Naive thymus-derived CD8-positive, alpha-beta T cell (primary cell): ENCODE measurements at regions not wholly inside any gene's neighbourhood (a gene's known extent, or its start where the extent isn't known, plus 50 kb on each side); places are given as distances from the start of the nearest gene placed in this dataset.

Source experiments
- ATAC-seq, 2 donors: fragments of 150-1000 bp; cut with Tn5 transposase in 1 of 2; sonication (Bioruptor Pico), chemical (Tn5 transposase) in 1 of 2; 1 replicate in 1 of 2; 2 replicates in 1 of 2; pipeline ENCODE4 v1.10.0; 2021; ENCODE audit warnings: mild to moderate bottlenecking in 2 of 2, moderate library complexity in 2 of 2
- POLR2A ChIA-PET: fragments of 350-600 bp; sonication (Branson Sonifier 250); formaldehyde crosslinking; loops from one replicate; lab custom pipeline; 2021; ENCODE audit warnings: antibody characterized with exemption; lab: Charles Lee
- DNase-seq, 10 donors: peaks; one replicate each; pipeline versions ENCODE4 v3.0.0 to v3.0.0-alpha.2; 2020 to 2022
- H3K27ac Mint-ChIP-seq, 10 donors: one replicate each; pipeline ENCODE4 v1.8.0; 2020 to 2022; ENCODE audit warnings: mild to moderate bottlenecking in 10 of 10, mixed read lengths in 10 of 10, moderate library complexity in 4 of 10, inconsistent platforms in 1 of 10
- H3K27me3 Mint-ChIP-seq, 5 donors: one replicate each; pipeline ENCODE4 v1.8.0; 2021 to 2022; ENCODE audit warnings: mixed read lengths in 5 of 5
- H3K36me3 Mint-ChIP-seq, 3 donors: one replicate each; pipeline ENCODE4 v1.8.0; 2020 to 2022; ENCODE audit warnings: mixed read lengths in 3 of 3, mild to moderate bottlenecking in 2 of 3, inconsistent platforms in 1 of 3
- H3K4me1 Mint-ChIP-seq, 4 donors: one replicate each; pipeline ENCODE4 v1.8.0; 2021 to 2022; ENCODE audit warnings: mixed read lengths in 4 of 4
- H3K4me3 Mint-ChIP-seq, 10 donors: one replicate each; pipeline ENCODE4 v1.8.0; 2020 to 2022; ENCODE audit warnings: mild to moderate bottlenecking in 10 of 10, mixed read lengths in 10 of 10, moderate library complexity in 6 of 10, inconsistent platforms in 1 of 10
- H3K9me3 Mint-ChIP-seq, 9 donors: one replicate each; pipeline ENCODE4 v1.8.0; 2020 to 2022; ENCODE audit warnings: mixed read lengths in 9 of 9, mild to moderate bottlenecking in 3 of 9, inconsistent platforms in 1 of 9, moderate library complexity in 1 of 9

DNA sequence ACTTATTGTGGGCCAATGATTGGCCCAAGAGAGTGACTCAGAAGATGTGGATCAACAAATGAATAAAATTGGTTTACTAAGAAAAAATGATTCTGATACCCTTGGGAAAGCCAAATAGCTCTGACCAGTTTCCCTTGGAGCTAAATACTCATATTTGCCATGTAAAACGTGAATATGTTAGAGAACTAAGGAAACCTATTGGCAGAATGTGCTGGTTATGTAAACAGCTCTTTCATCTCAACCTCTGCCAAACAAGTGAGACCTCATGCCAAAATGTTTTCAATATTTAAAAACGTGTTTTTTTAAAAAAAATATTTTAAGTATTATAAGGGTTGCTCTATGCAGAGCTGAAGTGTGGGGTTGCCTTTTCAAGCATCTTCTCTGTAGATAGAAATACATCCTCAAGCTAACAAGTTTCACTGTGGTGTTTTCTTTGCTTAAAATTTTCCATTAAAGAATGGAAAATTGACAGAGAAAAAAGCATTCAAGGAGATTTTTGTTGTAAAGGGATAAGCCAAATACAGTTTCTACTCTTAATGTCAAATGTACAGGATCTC lies 186.9 kb upstream of the TUT7 start:
- no peak for DNase-seq
- no peaks in the 10 kb centered on the region for H3K4me1 Mint-ChIP-seq
- H3K27ac Mint-ChIP-seq, result no peak overlapping the region
- ATAC-seq, result no peak
- POLR2A ChIA-PET, result no interaction called here
- H3K36me3 Mint-ChIP-seq, result no peaks in the 10 kb centered on the region
- H3K4me3 Mint-ChIP-seq, result no peak overlapping the region
- H3K9me3 Mint-ChIP-seq, result peaks cover 0 to 7% (median 0%) of the 10 kb centered on the region in 9 donors
- H3K27me3 Mint-ChIP-seq, result peaks cover 0 to 10% (median 0%) of the 10 kb centered on the region in 5 donors

DNA sequence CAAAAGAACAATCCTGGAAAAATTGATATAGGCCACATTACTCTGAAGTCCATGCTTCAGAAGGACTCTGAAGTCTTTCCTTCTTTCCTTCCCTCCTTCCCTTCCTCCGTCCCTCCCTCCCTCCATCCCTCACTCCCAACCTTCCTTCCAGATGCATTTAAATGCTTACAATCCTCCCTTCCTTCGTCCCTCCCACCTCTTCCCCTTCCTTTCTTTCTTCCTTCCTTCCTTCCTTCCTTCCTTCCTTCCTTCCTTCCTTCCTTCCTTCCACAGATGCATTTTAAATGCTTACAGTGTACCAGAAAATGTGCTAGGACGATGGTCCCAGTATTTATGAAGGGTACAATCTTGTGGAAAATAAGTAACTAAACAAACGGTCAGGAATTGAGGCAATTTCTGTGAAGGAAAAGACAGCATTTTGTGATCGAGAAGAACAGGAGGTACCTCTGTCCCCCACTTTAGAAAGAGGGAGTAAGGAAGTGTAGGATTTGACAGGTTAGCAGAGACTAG lies 181.3 kb upstream of the TUT7 start:
- no peak for ATAC-seq
- POLR2A ChIA-PET, result no interaction called here
- Mint-ChIP-seq H3K9me3 (peaks cover 0 to 7% (median 0%) of the 10 kb centered on the region in 9 donors), H3K27me3 (peaks cover 3 to 21% (median 5%) of the 10 kb centered on the region in 5 donors), H3K36me3 (no peaks in the 10 kb centered on the region), H3K4me1 (no peaks in the 10 kb centered on the region), H3K4me3 (no peak overlapping the region), H3K27ac (no peak overlapping the region)
- no peak for DNase-seq

DNA sequence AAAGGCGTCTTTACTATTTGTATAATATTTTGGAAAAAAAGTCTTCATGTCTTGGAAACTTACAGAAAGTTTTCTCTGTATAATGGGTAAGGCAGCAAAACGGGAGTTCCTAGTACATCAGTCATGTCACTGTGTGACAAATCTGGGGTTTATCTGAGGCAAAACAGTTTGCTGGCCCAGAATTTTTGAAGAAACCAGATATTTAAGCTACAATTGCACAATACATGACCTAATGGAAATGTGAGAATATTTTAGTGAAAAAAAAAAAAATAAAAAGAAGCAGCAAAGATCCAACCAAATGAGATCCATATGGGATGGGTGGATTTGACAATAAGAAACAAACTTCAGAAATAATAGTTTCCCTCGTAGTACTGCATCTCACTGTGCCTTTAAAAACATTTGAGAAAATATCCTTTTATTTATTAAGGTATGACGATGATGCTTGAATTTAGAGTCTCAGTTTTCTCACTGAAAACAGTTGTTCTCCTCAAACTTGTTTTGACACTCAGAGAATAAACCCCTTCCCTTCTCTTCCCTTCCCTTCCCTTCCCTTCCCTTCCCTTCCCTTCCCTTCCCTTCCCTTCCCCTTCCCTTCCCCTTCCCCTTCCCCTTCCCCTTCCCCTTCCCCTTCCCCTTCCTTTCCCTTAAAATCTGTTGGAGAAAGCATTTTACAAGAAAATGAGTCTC lies 180.5 kb upstream of the TUT7 start:
- POLR2A ChIA-PET, result no interaction called here
- ATAC-seq (no peak), DNase-seq (no peak)
- Mint-ChIP-seq H3K27ac (no peak overlapping the region), H3K4me3 (no peak overlapping the region), H3K9me3 (peaks cover 0 to 7% (median 0%) of the 10 kb centered on the region in 9 donors), H3K36me3 (no peaks in the 10 kb centered on the region), H3K27me3 (peaks cover 3 to 16% (median 5%) of the 10 kb centered on the region in 5 donors), H3K4me1 (no peaks in the 10 kb centered on the region)

DNA sequence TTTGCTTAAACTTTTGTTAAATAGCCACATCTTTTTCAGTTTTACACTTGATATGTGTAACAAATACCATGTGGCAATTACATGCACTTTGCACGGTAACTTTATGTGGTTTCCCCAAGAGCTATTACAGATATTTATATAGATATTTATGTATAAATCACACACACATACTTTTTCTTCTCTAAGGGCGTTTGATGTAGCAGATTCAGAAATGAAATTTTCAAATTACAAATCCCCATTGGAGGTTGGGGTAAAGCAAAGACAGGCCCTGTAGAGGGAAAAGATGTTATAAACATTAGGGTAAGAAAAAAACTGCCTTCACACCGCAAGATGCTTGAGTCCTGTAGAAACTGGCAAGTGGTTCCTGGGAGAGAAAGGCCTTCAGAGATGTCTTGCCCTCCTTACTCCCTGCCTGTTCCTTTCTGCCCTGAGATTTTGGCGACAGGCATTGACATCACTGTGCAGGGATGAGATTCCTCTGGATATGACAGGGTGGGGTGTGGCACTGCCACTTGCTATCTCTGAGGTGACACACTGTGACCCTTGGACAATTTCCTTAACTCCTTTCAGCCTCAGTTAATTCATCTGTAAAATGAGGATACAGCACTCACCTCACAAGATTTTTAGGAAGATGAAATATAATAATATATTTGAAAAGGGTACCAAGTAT lies 177.9 kb upstream of the TUT7 start:
- Mint-ChIP-seq H3K27me3 (peaks cover 7 to 39% (median 9%) of the 10 kb centered on the region in 5 donors), H3K4me3 (no peak overlapping the region), H3K27ac (no peak overlapping the region), H3K4me1 (no peaks in the 10 kb centered on the region), H3K36me3 (no peaks in the 10 kb centered on the region), H3K9me3 (peaks cover 0 to 7% (median 0%) of the 10 kb centered on the region in 9 donors)
- DNase-seq, result no peak
- POLR2A ChIA-PET, result no interaction called here
- no peak for ATAC-seq

DNA sequence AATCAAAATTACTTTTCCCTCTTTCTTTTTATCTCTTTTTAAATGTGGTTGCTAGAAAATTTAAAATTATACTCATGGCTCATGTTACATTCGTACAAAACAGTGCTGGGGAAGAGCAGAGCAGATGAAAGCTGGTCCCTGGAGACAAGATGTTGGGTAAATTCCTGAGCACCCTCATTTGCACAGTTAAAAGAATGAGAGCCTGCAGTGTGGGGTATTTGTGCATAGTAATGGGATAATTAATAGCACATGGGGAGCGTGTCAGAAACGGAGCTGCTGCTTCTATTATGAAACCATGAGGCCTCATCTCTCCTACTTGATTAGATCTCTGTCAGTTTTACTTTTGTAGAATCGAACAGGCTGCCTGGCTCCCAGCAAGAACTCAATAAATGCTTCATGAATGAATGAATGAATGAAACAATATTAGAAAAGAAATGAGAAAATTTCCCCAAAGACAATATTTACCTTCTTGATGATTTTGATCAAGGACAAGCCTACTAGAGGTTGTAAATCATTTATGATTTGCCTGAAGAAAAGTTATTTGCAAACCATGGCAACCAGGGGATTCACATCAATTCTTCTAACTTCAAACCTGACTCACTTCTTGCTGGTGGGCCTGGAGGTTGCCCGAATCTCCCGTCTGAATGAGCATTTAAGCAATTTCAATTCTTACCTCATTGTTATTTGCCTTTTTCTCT lies 177.2 kb upstream of the TUT7 start:
- H3K36me3 Mint-ChIP-seq, result no peaks in the 10 kb centered on the region
- no peak for ATAC-seq

DNA sequence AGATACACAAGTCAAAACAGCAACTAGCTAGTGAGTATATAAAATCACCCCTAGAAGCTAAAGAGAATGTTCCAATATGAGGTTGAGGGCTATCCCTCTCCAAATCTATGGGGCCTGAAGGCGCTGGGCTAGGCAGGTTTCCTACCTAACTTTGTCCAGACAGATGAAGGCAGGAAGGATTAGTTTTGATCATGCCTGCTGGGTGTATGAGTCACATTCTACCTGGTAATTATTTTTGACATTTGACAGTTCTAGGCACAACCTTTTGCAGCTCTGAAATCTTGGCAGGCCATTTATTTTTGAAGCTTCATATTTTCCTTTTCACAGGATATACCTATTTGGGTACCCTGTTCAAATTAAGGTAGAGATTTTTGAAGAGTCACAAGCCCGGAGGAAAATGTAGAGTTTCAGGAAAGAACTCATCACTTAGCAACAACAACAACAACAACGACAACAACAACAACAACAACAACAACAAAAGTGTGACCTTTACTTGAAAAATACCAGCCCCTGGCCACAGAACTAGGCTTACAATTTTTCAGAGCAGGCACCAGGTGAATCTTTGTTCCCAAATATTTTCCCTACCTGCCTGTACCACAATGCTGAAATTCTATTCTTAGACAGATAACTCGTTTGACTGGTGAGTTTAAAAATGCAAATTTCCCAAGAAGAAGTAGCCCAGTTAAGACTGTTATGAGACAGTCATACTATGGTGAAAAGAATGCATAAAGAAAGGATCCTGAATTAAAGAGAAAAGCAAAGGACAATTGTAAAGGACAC lies 175.5 kb upstream of the TUT7 start:
- H3K9me3 Mint-ChIP-seq, result no peaks in the 10 kb centered on the region
- peaks cover 8 to 53% (median 9%) of the 10 kb centered on the region in 5 donors for H3K27me3 Mint-ChIP-seq
- no peak for DNase-seq
- POLR2A ChIA-PET, result no interaction called here
- no peaks in the 10 kb centered on the region for H3K4me1 Mint-ChIP-seq
- H3K4me3 Mint-ChIP-seq, result no peak overlapping the region
- no peak overlapping the region for H3K27ac Mint-ChIP-seq
- no peak for ATAC-seq
- no peaks in the 10 kb centered on the region for H3K36me3 Mint-ChIP-seq

More for the DNA sequence above, 177.2 kb upstream of the TUT7 start:
- H3K27me3 Mint-ChIP-seq, result peaks cover 8 to 45% (median 9%) of the 10 kb centered on the region in 5 donors
- POLR2A ChIA-PET, result no interaction called here
- H3K9me3 Mint-ChIP-seq, result peaks cover 0 to 3% (median 0%) of the 10 kb centered on the region in 9 donors
- no peak for DNase-seq
- no peaks in the 10 kb centered on the region for H3K4me1 Mint-ChIP-seq
- no peak overlapping the region for H3K27ac Mint-ChIP-seq
- no peak overlapping the region for H3K4me3 Mint-ChIP-seq

DNA sequence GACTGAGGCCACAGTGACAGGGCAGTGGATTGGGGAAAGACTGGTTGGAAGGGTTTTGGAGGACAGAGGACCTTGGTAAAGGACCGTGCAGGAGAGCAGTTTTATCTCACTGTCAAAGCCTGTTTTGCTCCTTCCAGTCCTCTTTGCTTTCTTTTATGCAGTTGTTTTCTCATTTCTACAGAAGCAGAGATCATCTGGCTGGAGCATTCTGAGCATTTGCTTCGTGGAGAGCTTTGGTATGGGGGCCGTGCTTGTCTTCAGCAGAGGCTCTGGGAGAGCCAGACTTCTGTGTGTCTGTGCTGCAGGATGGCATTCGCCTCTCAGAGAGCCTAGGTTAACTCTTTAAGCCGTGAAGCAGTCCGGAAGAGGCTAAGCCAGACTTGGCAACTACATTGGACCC lies 171.8 kb upstream of the TUT7 start:
- Mint-ChIP-seq H3K4me3 (no peak overlapping the region), H3K9me3 (no peaks in the 10 kb centered on the region), H3K4me1 (no peaks in the 10 kb centered on the region), H3K27ac (no peak overlapping the region), H3K36me3 (no peaks in the 10 kb centered on the region), H3K27me3 (peaks cover 5 to 44% (median 7%) of the 10 kb centered on the region in 5 donors)
- DNase-seq (no peak), ATAC-seq (no peak)
- POLR2A ChIA-PET, result no interaction called here

DNA sequence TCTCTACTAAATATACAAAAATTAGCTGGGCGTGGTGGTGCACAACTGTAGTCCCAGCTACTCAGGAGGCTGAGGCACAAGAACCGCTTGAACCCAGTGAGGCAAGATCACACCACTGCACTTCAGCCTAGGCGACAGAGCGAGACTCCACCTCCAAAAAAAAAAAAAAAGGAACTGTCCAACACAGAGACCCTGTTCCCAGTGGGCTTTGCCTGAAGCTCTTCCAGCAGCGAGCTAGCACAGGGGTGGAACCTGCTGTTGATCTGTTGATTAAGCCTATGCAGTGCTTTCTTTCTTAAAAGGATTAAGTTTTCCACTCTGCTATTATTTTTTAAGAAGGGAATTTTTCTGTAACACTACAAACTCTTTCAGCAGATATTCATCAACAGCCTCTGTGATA lies 171.0 kb upstream of the TUT7 start:
- no peak for DNase-seq
- no peak for ATAC-seq
- Mint-ChIP-seq H3K27me3 (peaks cover 5 to 44% (median 7%) of the 10 kb centered on the region in 5 donors), H3K4me1 (no peaks in the 10 kb centered on the region), H3K27ac (no peak overlapping the region), H3K36me3 (no peaks in the 10 kb centered on the region), H3K9me3 (no peaks in the 10 kb centered on the region), H3K4me3 (no peak overlapping the region)
- POLR2A ChIA-PET, result no interaction called here

DNA sequence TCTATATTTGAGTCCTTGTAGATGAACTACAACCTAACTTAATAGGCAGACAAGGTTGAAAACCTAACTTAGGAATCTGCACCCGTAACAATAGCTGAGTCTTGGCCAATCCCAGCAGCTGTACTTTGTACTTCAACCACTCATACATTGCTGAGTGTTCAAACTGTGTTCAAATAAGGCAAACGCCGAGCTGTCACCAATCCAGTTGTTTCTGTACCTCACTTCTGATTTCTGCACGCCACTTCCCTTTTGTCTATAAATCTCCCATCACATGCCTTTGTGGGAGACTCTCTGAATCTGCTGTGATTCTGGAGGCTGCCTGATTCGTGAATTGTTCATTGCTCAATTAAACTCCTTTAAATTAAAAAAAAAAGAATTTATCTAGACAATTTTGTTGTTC lies 167.8 kb upstream of the TUT7 start:
- POLR2A ChIA-PET, result no interaction called here
- Mint-ChIP-seq H3K9me3 (no peaks in the 10 kb centered on the region), H3K36me3 (no peaks in the 10 kb centered on the region), H3K27me3 (peaks cover 1 to 21% (median 4%) of the 10 kb centered on the region in 5 donors), H3K4me3 (no peak overlapping the region), H3K4me1 (no peaks in the 10 kb centered on the region), H3K27ac (no peak overlapping the region)
- no peak for DNase-seq
- ATAC-seq, result no peak

DNA sequence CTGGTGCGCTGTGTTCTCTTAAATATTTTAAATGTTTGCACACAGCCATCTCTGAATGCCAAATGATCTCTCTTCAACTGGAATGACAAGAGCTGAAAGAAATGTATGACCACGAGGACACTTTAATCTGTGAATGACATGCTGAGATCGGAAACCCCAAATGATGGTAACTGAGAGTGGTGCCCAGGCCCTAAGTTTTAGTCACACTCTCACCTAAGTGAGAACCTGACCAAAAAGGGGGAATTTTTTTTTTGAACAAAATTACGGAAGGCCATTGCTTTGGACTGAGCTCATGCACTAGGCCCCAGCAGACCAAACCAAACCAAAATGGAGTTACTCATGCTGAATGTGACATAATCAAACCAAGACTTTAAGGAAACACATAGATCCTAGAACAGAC lies 167.1 kb upstream of the TUT7 start:
- no peaks in the 10 kb centered on the region for H3K9me3 Mint-ChIP-seq
- POLR2A ChIA-PET, result no interaction called here
- no peaks in the 10 kb centered on the region for H3K36me3 Mint-ChIP-seq
- no peak overlapping the region for H3K27ac Mint-ChIP-seq
- no peaks in the 10 kb centered on the region for H3K4me1 Mint-ChIP-seq
- H3K4me3 Mint-ChIP-seq, result no peak overlapping the region
- no peak for DNase-seq
- ATAC-seq, result no peak
- H3K27me3 Mint-ChIP-seq, result peaks cover 1 to 17% (median 3%) of the 10 kb centered on the region in 5 donors

DNA sequence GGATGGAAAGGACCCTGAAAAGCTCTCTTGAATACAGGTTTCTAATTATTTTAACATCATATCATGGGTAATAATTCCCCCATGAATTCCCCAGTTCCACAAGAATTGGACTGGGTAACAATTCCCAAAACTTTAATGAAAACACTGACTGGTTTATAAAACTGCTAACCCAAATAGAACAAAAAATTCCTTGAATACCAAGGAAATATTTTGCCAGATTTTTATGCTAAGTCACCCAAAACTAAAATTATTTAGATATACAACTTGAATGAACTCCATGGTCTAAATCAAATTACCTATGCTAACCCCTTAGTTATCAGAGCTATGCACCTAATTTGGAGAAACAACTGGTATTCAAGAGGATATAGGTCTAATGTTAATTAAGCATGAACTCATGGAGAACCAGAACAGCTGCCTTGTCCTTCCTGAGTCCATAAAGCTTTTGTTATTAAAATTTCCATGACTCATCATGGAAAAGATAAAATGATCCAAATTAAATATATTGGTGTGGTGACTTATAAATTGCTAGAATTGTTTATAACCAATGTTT lies 164.9 kb upstream of the TUT7 start:
- no peaks in the 10 kb centered on the region for H3K4me1 Mint-ChIP-seq
- DNase-seq (no peak), ATAC-seq (no peak)
- no peak overlapping the region for H3K4me3 Mint-ChIP-seq
- POLR2A ChIA-PET, result no interaction called here
- no peaks in the 10 kb centered on the region for H3K36me3 Mint-ChIP-seq
- no peaks in the 10 kb centered on the region for H3K9me3 Mint-ChIP-seq
- H3K27ac Mint-ChIP-seq, result no peak overlapping the region
- H3K27me3 Mint-ChIP-seq, result peaks cover 0 to 14% (median 1%) of the 10 kb centered on the region in 5 donors

DNA sequence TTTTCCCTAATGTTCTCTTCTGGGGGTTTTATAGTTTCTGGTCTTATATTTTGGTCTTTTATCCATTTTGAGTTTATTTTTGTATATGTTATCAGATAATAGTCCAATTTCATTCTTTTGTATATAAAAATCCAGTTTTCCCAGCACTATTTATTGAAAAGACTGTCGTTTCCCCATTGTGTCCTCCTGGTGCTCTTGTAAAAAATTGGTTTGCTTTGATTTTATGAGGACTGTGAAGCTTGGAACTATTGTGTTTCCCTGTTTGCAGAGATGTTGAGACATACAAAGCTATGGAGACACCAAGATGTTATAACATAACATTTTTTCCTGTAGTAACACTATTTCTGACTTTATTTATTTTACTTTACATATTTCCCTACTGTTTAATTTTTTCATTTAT lies 163.3 kb upstream of the TUT7 start:
- no peaks in the 10 kb centered on the region for H3K4me1 Mint-ChIP-seq
- no peak overlapping the region for H3K4me3 Mint-ChIP-seq
- H3K36me3 Mint-ChIP-seq, result no peaks in the 10 kb centered on the region
- POLR2A ChIA-PET, result no interaction called here
- peaks cover 0 to 13% (median 1%) of the 10 kb centered on the region in 5 donors for H3K27me3 Mint-ChIP-seq
- no peaks in the 10 kb centered on the region for H3K9me3 Mint-ChIP-seq
- no peak for DNase-seq
- no peak for ATAC-seq
- H3K27ac Mint-ChIP-seq, result no peak overlapping the region
